Peyer's patch (tissue), 4 donors: ENCODE measurements at regions not wholly inside any gene's neighbourhood (a gene's known extent, or its start where the extent isn't known, plus 50 kb on each side); places are given as distances from the start of the nearest gene placed in this dataset.

Source experiments
- DNase-seq, 3 donors: peaks; one replicate each; pipeline ENCODE4 v3.0.0-alpha.2; 2017 to 2019
- H3K27ac ChIP-seq, 4 donors: fragments of 200-600 bp; sonication (generic); one replicate each; pipeline ENCODE4 v1.5.1; 2016 to 2019
- H3K27me3 ChIP-seq, 2 donors: fragments of 200-600 bp; sonication (generic); one replicate each; pipeline ENCODE4 v1.5.1; 2019
- H3K36me3 ChIP-seq, 3 donors: fragments of 200-600 bp; sonication (generic); one replicate each; pipeline ENCODE4 v1.5.1; 2016 to 2019
- H3K4me1 ChIP-seq, 4 donors: fragments of 200-600 bp; sonication (generic); one replicate each; pipeline ENCODE4 v1.5.1; 2016 to 2019
- H3K4me3 ChIP-seq, 4 donors: fragments of 200-600 bp; sonication (generic); 1 replicate in 3 of 4; 2 replicates in 1 of 4; pipeline ENCODE4 v1.5.1; 2016 to 2019; ENCODE audit warnings: mild to moderate bottlenecking in 1 of 4
- H3K9me3 ChIP-seq, 4 donors: fragments of 200-600 bp; sonication (generic); one replicate each; pipeline ENCODE4 v1.5.1; 2016 to 2019; ENCODE audit warnings: mild to moderate bottlenecking in 1 of 4
- CTCF ChIP-seq, 6 experiments: fragments of 450-650 bp in 4 of 6; fragments of 200-600 bp in 2 of 6; sonication (generic) in 1 of 6; IDR thresholded peaks; one replicate each; pipeline ENCODE4 v1.5.1; 2017 to 2019; ENCODE audit warnings: antibody characterized with exemption in 6 of 6, mild to moderate bottlenecking in 3 of 6, moderate library complexity in 1 of 6
- POLR2A ChIP-seq, 2 donors: fragments of 450-650 bp; IDR thresholded peaks; one replicate each; pipeline ENCODE4 v1.5.1; 2017; ENCODE audit warnings: antibody characterized with exemption in 2 of 2, mild to moderate bottlenecking in 2 of 2, moderate library complexity in 2 of 2

- no peak for DNase-seq
- Histone ChIP-seq H3K9me3 (no peaks in the 10 kb centered on the region), H3K4me3 (no peak overlapping the region), H3K36me3 (no peaks in the 10 kb centered on the region), H3K27me3 (no peaks in the 10 kb centered on the region), H3K27ac (no peak overlapping the region), H3K4me1 (no peaks in the 10 kb centered on the region)
- TF ChIP-seq CTCF (IDR thresholded peaks at IDR 0.05) = no peak
- TF ChIP-seq POLR2A (IDR thresholded peaks at IDR 0.05) = no peak
These were observed 422.1 kb downstream of the BRD1 start for GRCh38 chr22:49405590-49405989.

- peak in 2 of 3 donors; percentile 6 to 36 for DNase-seq
- H3K27me3 ChIP-seq = no peaks in the 10 kb centered on the region
- no peaks in the 10 kb centered on the region for H3K9me3 ChIP-seq
- no peak overlapping the region for H3K27ac ChIP-seq
- no peaks in the 10 kb centered on the region for H3K36me3 ChIP-seq
- no peaks in the 10 kb centered on the region for H3K4me1 ChIP-seq
- TF ChIP-seq POLR2A (IDR thresholded peaks at IDR 0.05) (no peak), CTCF (IDR thresholded peaks at IDR 0.05) (no peak)
- no peak overlapping the region for H3K4me3 ChIP-seq
These were observed 423.0 kb downstream of the BRD1 start for GRCh38 chr22:49404576-49405241.

- peak in 1 of 3 donors; percentile 17 for DNase-seq
- TF ChIP-seq CTCF (IDR thresholded peaks at IDR 0.05) = no peak
- no peaks in the 10 kb centered on the region for H3K27me3 ChIP-seq
These were observed 423.7 kb downstream of the BRD1 start for GRCh38 chr22:49404020-49404419.

GRCh38 chr22:49403102-49403501, 424.6 kb downstream of the BRD1 start:
- TF ChIP-seq POLR2A (IDR thresholded peaks at IDR 0.05) (no peak), CTCF (IDR thresholded peaks at IDR 0.05) (no peak)
- no peaks in the 10 kb centered on the region for H3K9me3 ChIP-seq
- H3K27ac ChIP-seq = no peak overlapping the region
- no peak overlapping the region for H3K4me3 ChIP-seq
- H3K36me3 ChIP-seq = no peaks in the 10 kb centered on the region
- DNase-seq = peak; percentile 3 to 39 (median 18)
- H3K4me1 ChIP-seq = no peaks in the 10 kb centered on the region
- no peaks in the 10 kb centered on the region for H3K27me3 ChIP-seq

More at GRCh38 chr22:49404020-49404419, 423.7 kb downstream of the BRD1 start:
- H3K36me3 ChIP-seq = no peaks in the 10 kb centered on the region
- no peak overlapping the region for H3K27ac ChIP-seq
- no peak overlapping the region for H3K4me3 ChIP-seq
- H3K9me3 ChIP-seq = no peaks in the 10 kb centered on the region
- H3K4me1 ChIP-seq = no peaks in the 10 kb centered on the region

GRCh38 chr22:49402169-49402568, 425.5 kb downstream of the BRD1 start:
- DNase-seq = peak; percentile 4 to 15 (median 5)
- Histone ChIP-seq H3K27ac (no peak overlapping the region), H3K36me3 (no peaks in the 10 kb centered on the region), H3K27me3 (no peaks in the 10 kb centered on the region), H3K4me1 (no peaks in the 10 kb centered on the region), H3K9me3 (no peaks in the 10 kb centered on the region), H3K4me3 (no peak overlapping the region)
- TF ChIP-seq POLR2A (IDR thresholded peaks at IDR 0.05) (no peak), CTCF (IDR thresholded peaks at IDR 0.05) (no peak)
